ENCODE measurements at regions not wholly inside any gene's neighbourhood (a gene's known extent, or its start where the extent isn't known, plus 50 kb on each side); places are given as distances from the start of the nearest gene placed in this dataset.

DNA sequence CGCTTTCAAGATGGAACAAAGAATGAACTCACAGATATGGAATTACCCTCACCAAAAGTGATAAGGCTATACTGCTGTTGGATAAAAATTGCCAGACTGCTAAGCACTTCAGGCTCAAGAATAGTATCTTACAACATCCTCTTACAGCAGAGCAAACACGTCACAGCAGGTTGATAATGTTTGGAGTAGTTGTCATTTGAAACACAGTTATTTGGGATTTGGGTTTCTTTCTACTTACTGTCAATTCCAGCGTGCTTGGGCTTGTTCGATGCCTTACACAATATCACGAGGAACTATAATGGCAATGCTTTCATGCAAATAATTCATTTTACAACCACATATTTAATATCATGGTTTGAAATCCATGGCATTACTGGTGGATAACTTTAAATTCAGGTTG is 1223.7 kb upstream of the AGA start:
- TF ChIP-seq GABPA (IDR thresholded peaks at IDR 0.05; ENCODE audit: low read depth) (no peak), POLR2AphosphoS5 (IDR thresholded peaks at IDR 0.05; ENCODE audit: low read depth) (no peak), SPI1 (IDR thresholded peaks at IDR 0.05; ENCODE audit: borderline replicate concordance, low read depth) (no peak)
- TF ChIP-seq, protein P1, sequence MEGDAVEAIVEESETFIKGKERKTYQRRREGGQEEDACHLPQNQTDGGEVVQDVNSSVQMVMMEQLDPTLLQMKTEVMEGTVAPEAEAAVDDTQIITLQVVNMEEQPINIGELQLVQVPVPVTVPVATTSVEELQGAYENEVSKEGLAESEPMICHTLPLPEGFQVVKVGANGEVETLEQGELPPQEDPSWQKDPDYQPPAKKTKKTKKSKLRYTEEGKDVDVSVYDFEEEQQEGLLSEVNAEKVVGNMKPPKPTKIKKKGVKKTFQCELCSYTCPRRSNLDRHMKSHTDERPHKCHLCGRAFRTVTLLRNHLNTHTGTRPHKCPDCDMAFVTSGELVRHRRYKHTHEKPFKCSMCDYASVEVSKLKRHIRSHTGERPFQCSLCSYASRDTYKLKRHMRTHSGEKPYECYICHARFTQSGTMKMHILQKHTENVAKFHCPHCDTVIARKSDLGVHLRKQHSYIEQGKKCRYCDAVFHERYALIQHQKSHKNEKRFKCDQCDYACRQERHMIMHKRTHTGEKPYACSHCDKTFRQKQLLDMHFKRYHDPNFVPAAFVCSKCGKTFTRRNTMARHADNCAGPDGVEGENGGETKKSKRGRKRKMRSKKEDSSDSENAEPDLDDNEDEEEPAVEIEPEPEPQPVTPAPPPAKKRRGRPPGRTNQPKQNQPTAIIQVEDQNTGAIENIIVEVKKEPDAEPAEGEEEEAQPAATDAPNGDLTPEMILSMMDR (IDR thresholded peaks at IDR 0.05; ENCODE audit: insufficient read depth, low read length) = no peak
- TF ChIP-seq, protein P2, sequence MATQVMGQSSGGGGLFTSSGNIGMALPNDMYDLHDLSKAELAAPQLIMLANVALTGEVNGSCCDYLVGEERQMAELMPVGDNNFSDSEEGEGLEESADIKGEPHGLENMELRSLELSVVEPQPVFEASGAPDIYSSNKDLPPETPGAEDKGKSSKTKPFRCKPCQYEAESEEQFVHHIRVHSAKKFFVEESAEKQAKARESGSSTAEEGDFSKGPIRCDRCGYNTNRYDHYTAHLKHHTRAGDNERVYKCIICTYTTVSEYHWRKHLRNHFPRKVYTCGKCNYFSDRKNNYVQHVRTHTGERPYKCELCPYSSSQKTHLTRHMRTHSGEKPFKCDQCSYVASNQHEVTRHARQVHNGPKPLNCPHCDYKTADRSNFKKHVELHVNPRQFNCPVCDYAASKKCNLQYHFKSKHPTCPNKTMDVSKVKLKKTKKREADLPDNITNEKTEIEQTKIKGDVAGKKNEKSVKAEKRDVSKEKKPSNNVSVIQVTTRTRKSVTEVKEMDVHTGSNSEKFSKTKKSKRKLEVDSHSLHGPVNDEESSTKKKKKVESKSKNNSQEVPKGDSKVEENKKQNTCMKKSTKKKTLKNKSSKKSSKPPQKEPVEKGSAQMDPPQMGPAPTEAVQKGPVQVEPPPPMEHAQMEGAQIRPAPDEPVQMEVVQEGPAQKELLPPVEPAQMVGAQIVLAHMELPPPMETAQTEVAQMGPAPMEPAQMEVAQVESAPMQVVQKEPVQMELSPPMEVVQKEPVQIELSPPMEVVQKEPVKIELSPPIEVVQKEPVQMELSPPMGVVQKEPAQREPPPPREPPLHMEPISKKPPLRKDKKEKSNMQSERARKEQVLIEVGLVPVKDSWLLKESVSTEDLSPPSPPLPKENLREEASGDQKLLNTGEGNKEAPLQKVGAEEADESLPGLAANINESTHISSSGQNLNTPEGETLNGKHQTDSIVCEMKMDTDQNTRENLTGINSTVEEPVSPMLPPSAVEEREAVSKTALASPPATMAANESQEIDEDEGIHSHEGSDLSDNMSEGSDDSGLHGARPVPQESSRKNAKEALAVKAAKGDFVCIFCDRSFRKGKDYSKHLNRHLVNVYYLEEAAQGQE (IDR thresholded peaks at IDR 0.05; ENCODE audit: insufficient replicate concordance, low read depth) = no peak

Data from HL-60 (cell line).